GM12872 (cell line): ENCODE measurements at regions not wholly inside any gene's neighbourhood (a gene's known extent, or its start where the extent isn't known, plus 50 kb on each side); places are given as distances from the start of the nearest gene placed in this dataset.

Source experiments
- TF ChIP-seq, protein P1 (sequence below): IDR thresholded peaks from 3 replicates; pipeline ENCODE4 v1.5.1; 2011; ENCODE audit warnings: low read depth, mild to moderate bottlenecking, low read length, moderate library complexity; ENCODE audit not compliant: insufficient read depth

DNA sequence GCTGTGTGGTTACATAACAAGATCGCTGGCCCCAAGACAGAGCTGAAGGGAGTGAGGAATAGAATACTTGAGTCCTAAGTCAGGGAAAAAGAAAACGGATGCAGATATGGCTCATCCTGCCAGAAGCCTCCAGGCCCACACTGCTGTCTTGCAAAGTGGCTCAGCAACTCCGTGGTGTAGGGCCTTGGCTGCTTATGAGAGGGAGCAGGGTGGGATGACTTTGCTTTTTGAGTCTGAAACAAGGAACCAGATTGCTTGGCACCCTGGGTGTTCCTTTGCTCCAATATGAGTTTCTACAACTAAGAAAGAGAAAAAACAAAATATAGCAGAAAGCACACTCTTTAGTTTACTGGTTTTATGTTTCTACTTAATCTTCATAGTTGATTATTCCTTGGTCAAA is 193.8 kb upstream of the WDR11 start:
- TF ChIP-seq, protein P1, sequence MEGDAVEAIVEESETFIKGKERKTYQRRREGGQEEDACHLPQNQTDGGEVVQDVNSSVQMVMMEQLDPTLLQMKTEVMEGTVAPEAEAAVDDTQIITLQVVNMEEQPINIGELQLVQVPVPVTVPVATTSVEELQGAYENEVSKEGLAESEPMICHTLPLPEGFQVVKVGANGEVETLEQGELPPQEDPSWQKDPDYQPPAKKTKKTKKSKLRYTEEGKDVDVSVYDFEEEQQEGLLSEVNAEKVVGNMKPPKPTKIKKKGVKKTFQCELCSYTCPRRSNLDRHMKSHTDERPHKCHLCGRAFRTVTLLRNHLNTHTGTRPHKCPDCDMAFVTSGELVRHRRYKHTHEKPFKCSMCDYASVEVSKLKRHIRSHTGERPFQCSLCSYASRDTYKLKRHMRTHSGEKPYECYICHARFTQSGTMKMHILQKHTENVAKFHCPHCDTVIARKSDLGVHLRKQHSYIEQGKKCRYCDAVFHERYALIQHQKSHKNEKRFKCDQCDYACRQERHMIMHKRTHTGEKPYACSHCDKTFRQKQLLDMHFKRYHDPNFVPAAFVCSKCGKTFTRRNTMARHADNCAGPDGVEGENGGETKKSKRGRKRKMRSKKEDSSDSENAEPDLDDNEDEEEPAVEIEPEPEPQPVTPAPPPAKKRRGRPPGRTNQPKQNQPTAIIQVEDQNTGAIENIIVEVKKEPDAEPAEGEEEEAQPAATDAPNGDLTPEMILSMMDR: no peak

DNA sequence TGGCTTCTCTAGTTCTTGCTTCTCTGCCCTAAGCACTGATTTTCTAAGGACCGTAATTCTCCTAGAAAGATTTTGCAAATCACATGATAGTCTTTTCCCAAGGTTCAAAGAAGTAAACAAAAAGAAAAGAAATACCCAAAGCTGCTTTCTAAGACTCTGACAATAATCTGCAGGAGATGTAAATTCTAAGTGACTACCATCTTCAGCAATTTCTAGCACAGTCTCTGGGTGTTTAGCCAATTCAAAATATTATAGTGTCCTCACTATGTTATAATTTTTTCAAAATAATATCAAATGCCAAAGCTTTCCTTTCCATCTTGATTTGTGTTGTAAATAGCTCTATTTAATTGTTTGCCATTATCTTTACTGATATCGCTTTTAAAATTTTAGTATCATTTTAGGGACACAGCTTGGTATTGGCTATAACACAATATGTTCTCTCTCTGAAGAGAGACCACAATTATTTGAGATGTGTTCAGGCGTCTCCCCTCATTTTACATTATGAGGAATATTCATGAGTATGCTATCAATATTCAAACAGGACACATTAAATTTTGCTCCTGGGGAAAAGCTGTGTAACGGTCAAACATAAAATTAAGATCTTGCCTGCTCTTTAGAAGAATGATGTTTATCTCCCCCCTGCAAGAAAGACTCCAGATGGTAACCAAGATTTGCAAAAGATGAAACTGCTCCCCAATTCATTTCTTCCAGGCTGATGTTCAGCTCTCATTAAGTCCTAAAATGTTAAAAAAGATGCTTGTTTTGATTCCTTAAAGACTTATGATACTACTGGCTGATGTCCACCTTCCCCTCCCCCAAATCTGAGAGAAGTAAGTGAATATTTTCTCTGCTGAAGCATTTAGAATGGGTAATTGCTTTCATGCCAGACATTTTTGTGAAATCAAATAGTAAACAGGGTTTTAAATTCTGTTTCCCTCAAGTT is 191.9 kb upstream of the WDR11 start:
- TF ChIP-seq, protein P1: no peak

DNA sequence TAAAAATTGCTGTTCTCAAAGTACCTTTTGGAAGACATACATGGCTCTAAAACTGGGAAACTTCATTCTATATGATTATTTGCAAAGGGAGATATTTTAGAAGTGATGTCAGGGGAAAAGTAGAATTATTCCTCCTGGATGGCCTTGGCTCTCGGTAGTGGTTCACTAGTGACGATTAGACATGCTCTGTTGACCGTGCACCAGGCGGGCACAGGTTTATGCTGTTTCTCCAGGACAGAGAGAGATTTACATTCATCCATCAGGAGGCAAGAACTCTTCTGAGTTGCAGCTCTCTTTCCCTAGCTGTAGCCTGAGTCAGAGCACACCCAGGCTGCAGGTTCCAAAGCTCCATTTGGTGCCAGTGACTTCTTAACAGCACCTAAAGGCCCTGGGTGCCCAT is 184.9 kb upstream of the WDR11 start:
- TF ChIP-seq, protein P1: no peak

DNA sequence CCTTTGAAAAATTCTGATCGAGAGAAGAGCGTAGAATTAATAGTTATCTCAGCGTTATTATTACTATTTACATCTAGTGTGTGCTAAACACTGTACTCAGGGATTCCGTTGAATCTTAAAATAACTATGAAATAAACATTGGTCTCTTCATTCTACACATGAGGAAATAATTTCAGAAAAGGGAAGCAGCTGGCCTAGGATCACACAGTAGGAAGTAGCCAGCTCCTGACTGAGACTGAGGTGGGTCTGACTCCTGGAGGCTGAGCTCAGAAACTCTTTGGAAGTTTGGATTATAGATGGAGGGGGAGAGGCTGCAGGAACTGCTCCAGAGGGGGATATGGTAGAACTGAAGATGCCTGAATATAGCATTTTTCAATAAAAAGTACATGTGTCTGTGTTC is 183.9 kb upstream of the WDR11 start:
- TF ChIP-seq, protein P1: no peak

DNA sequence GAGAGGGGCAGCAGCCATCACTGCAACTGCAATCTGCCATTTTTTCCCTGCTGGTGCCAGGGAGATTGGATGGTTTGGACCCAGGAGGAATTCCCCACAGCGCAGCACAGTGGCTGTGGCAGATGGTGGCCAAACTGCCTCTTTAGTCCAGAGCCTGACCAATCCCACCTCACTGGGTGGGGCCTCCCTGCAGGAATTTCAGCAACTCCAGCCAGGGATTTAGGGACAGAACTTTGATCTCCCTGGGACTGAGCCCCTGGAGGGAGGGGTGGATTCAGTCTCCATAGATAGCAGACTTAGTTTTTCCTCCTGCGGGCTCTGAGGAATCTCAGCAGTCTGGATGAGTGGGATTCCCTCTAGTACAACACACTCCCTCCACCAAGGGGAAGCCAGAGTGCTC is 179.7 kb upstream of the WDR11 start:
- TF ChIP-seq, protein P1: no peak

DNA sequence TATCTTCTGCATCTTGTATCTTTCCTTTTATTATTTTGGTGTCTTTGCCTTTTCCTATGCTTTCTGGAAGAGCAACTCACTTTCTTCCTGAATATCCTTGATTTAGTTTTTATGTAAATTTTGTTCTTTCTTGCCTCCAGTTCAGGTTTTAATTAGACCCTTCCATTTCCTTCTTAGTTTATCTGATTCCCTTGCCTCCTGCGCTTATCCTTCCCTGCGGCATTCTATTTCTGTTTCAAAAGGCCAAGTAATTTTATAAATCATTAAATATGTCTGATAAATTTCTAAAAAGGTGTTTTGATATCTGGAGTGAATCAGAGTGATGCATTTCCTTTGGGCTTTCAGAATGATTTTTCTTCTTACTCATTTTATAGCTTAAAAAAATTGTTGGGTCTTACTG is 167.7 kb upstream of the WDR11 start:
- TF ChIP-seq, protein P1: no peak

DNA sequence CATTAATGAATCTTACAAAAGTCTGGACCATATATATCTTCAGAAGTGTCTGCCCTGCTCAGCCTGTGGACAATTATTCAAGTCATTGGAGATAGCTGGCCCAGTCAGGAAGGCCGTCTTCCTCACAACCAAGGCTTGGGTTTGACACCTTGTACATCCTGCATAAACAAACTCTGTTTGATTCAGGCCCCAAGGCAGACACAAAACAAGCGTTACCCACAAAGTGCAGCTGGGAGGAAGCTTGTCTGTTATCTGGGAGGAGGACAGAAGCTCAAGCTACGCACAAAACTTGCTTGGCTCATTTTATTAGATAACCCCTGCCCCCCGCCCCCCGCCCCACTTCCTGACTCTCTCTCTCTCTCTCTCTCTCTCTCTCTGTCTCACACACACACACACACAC is 166.9 kb upstream of the WDR11 start:
- TF ChIP-seq, protein P1: no peak
